GM23338 (cell line): ENCODE measurements at regions not wholly inside any gene's neighbourhood (a gene's known extent, or its start where the extent isn't known, plus 50 kb on each side); places are given as distances from the start of the nearest gene placed in this dataset.

Experiments
- CTCF ChIP-seq, 2 experiments: fragments of 200-600 bp in 1 of 2; sonication (generic) in 1 of 2; conservative IDR thresholded peaks; 2 replicates each; pipeline versions ENCODE4 v1.5.1 to v1.6.1; 2016 to 2017; ENCODE audit warnings: antibody characterized with exemption in 2 of 2, low read depth in 2 of 2, mild to moderate bottlenecking in 2 of 2, moderate library complexity in 1 of 2
- EZH2 ChIP-seq: fragments of 200-600 bp; sonication (generic); IDR thresholded peaks from one replicate; pipeline ENCODE4 v1.8.0; 2017; ENCODE audit warnings: antibody characterized with exemption, mild to moderate bottlenecking, low read depth; ENCODE audit not compliant: unreplicated experiment

GRCh38 chr7:25776744-25777123 is 375.3 kb upstream of the NFE2L3 start:
- TF ChIP-seq CTCF (conservative IDR thresholded peaks at IDR 0.05; ENCODE audit: low read depth in 2 of 2) (no peak), EZH2 (no peak)
